ENCODE measurements at regions not wholly inside any gene's neighbourhood (a gene's known extent, or its start where the extent isn't known, plus 50 kb on each side); places are given as distances from the start of the nearest gene placed in this dataset.

DNA sequence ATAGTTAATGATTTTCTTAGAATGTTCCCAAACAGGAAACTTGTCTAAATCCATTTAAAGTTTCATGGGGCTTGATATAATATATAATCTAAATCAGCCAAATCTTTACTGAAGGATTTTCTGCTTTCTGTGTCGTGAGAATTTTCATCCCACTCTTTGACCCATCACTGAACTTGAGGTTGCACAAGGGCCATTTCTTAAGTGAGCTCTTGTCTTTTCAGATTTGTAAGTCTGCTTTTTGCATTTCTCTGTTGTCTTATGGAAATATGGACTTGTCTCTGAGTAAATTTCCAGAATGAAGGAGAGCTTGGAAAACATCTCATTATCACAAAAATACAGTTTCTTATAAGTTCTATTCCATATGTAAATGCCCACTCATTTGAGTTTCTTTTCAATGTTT is 149.2 kb upstream of the ARRDC3 start:
- no peak overlapping the region for H3K27ac ChIP-seq (ENCODE audit: low read depth in 2 of 2, low read length in 2 of 2)
- no peak overlapping the region for H3K9ac ChIP-seq (ENCODE audit: low read depth in 1 of 2, low read length in 2 of 2)
- H3K36me3 ChIP-seq (ENCODE audit: control insufficient read depth in 2 of 2, insufficient read depth in 2 of 2, low read length in 2 of 2), result no peaks in the 10 kb centered on the region
- no peaks in the 10 kb centered on the region for H3K27me3 ChIP-seq (ENCODE audit: control insufficient read depth in 2 of 2, insufficient read depth in 2 of 2, low read length in 2 of 2)
- no peak overlapping the region for H3K4me3 ChIP-seq (ENCODE audit: low read length in 2 of 2)
- H3K4me1 ChIP-seq (ENCODE audit: control insufficient read depth in 2 of 2, insufficient read depth in 2 of 2, low read length in 2 of 2), result no peaks in the 10 kb centered on the region
- H3K9me3 ChIP-seq (ENCODE audit: control insufficient read depth in 2 of 2, low read length in 2 of 2), result no peaks in the 10 kb centered on the region

DNA sequence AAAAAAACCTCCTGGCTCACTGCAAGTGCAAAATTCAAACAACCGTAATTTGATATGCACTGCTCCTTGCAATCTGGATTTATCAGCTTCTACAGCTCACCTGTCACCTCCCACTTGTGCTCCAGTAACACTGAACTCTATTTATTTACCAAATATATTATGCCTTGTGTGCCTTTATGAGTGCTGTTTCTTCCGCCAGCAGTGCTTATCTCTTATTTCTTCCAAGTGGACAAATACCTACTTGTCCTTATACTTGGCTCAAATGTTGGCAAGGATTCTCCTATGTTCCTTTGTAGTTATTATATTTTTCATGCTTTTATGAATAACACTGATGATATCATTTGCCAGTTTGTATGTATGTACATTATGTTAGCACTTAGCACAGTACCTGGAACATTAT is 145.7 kb upstream of the ARRDC3 start:
- H3K4me1 ChIP-seq (ENCODE audit: control insufficient read depth in 2 of 2, insufficient read depth in 2 of 2, low read length in 2 of 2), result no peaks in the 10 kb centered on the region
- no peak overlapping the region for H3K27ac ChIP-seq (ENCODE audit: low read depth in 2 of 2, low read length in 2 of 2)
- no peaks in the 10 kb centered on the region for H3K27me3 ChIP-seq (ENCODE audit: control insufficient read depth in 2 of 2, insufficient read depth in 2 of 2, low read length in 2 of 2)
- no peak overlapping the region for H3K4me3 ChIP-seq (ENCODE audit: low read length in 2 of 2)
- H3K9me3 ChIP-seq (ENCODE audit: control insufficient read depth in 2 of 2, low read length in 2 of 2), result no peaks in the 10 kb centered on the region
- no peak overlapping the region for H3K9ac ChIP-seq (ENCODE audit: low read depth in 1 of 2, low read length in 2 of 2)
- H3K36me3 ChIP-seq (ENCODE audit: control insufficient read depth in 2 of 2, insufficient read depth in 2 of 2, low read length in 2 of 2), result no peaks in the 10 kb centered on the region

DNA sequence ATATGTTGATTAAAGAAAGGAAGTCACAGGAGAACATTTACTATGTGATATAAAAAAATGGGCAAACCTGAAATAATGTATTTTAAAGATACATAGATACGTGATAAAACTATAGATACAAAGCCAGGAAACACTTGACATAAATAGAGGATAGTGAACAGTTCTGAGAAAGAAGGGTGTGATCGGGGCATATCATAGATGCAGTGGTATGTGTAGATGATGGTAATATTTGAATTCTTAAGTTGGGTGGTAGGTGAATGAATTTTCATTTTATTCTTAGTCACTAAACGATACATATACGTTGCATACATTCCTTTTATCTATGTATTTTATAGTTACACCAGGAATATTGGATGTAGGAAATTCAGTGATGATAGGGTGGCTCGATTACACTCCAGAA is 138.7 kb upstream of the ARRDC3 start:
- Histone ChIP-seq H3K4me3 (ENCODE audit: low read length in 2 of 2) (no peak overlapping the region), H3K36me3 (ENCODE audit: control insufficient read depth in 2 of 2, insufficient read depth in 2 of 2, low read length in 2 of 2) (no peaks in the 10 kb centered on the region), H3K27ac (ENCODE audit: low read depth in 2 of 2, low read length in 2 of 2) (no peak overlapping the region), H3K9me3 (ENCODE audit: control insufficient read depth in 2 of 2, low read length in 2 of 2) (no peaks in the 10 kb centered on the region), H3K9ac (ENCODE audit: low read depth in 1 of 2, low read length in 2 of 2) (no peak overlapping the region), H3K4me1 (ENCODE audit: control insufficient read depth in 2 of 2, insufficient read depth in 2 of 2, low read length in 2 of 2) (no peaks in the 10 kb centered on the region), H3K27me3 (ENCODE audit: control insufficient read depth in 2 of 2, insufficient read depth in 2 of 2, low read length in 2 of 2) (no peaks in the 10 kb centered on the region)

DNA sequence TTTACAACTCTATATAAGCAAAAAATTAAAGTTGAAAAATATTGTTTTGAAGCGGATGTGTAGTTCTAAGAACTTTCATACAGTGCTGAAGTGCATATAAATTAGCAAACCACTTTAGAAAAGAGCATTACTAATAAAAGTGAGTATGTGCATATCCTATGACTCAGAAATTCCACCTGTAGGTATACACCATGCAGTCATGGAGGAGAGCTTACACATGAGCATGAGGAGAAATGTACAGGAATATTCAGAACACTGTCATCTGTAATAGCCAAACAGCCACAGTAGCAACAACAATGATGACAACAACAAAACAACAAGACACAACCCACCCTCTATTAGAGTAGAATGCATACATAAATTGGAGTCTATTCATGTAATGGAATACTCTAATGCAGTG is 138.2 kb upstream of the ARRDC3 start:
- no peaks in the 10 kb centered on the region for H3K27me3 ChIP-seq (ENCODE audit: control insufficient read depth in 2 of 2, insufficient read depth in 2 of 2, low read length in 2 of 2)
- H3K9me3 ChIP-seq (ENCODE audit: control insufficient read depth in 2 of 2, low read length in 2 of 2), result no peaks in the 10 kb centered on the region
- no peak overlapping the region for H3K9ac ChIP-seq (ENCODE audit: low read depth in 1 of 2, low read length in 2 of 2)
- H3K36me3 ChIP-seq (ENCODE audit: control insufficient read depth in 2 of 2, insufficient read depth in 2 of 2, low read length in 2 of 2), result no peaks in the 10 kb centered on the region
- no peak overlapping the region for H3K4me3 ChIP-seq (ENCODE audit: low read length in 2 of 2)
- H3K4me1 ChIP-seq (ENCODE audit: control insufficient read depth in 2 of 2, insufficient read depth in 2 of 2, low read length in 2 of 2), result no peaks in the 10 kb centered on the region
- no peak overlapping the region for H3K27ac ChIP-seq (ENCODE audit: low read depth in 2 of 2, low read length in 2 of 2)

DNA sequence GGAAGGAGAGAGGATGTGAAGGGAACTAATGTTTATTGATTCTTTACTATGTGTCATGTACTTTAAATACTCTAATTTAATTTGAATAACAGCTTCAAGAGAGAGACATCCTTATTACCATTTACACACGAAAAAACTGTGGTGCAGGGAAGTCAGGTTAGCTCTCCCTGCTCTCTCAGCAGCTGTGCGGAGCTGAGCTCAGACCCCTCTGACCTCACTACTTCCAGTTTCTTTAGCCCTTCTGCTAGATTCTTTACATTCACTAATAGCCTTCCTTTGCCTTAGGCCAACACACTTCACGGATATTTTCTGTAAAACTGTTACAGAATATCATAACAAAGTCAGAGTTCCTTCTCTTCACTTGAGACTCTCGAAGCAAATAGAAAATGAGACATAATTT is 131.3 kb upstream of the ARRDC3 start:
- no peaks in the 10 kb centered on the region for H3K4me1 ChIP-seq (ENCODE audit: control insufficient read depth in 2 of 2, insufficient read depth in 2 of 2, low read length in 2 of 2)
- no peak overlapping the region for H3K9ac ChIP-seq (ENCODE audit: low read depth in 1 of 2, low read length in 2 of 2)
- H3K27me3 ChIP-seq (ENCODE audit: control insufficient read depth in 2 of 2, insufficient read depth in 2 of 2, low read length in 2 of 2), result no peaks in the 10 kb centered on the region
- H3K4me3 ChIP-seq (ENCODE audit: low read length in 2 of 2), result no peak overlapping the region
- H3K27ac ChIP-seq (ENCODE audit: low read depth in 2 of 2, low read length in 2 of 2), result no peak overlapping the region
- no peaks in the 10 kb centered on the region for H3K36me3 ChIP-seq (ENCODE audit: control insufficient read depth in 2 of 2, insufficient read depth in 2 of 2, low read length in 2 of 2)
- H3K9me3 ChIP-seq (ENCODE audit: control insufficient read depth in 2 of 2, low read length in 2 of 2), result no peaks in the 10 kb centered on the region

DNA sequence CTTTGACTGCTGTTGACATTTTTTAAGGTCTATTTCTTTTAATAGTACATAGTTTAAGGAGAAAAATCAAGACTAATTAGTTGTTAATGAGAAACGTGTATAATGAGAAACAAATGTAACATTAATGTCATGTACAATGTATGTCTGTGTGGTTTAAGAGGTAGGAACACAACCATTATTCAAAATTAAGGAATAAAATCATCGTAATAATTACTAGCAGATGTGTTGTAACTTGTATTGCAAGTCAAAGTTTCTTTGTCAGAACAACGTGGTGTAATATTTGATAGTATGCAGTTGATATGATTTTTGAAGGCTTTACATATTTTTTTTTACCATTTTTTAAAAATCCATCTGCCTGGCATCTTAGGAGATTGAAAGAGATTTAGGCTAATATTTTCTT is 120.2 kb upstream of the ARRDC3 start:
- Histone ChIP-seq H3K27me3 (ENCODE audit: control insufficient read depth in 2 of 2, insufficient read depth in 2 of 2, low read length in 2 of 2) (no peaks in the 10 kb centered on the region), H3K4me1 (ENCODE audit: control insufficient read depth in 2 of 2, insufficient read depth in 2 of 2, low read length in 2 of 2) (no peaks in the 10 kb centered on the region), H3K36me3 (ENCODE audit: control insufficient read depth in 2 of 2, insufficient read depth in 2 of 2, low read length in 2 of 2) (no peaks in the 10 kb centered on the region), H3K9ac (ENCODE audit: low read depth in 1 of 2, low read length in 2 of 2) (no peak overlapping the region), H3K9me3 (ENCODE audit: control insufficient read depth in 2 of 2, low read length in 2 of 2) (no peaks in the 10 kb centered on the region), H3K4me3 (ENCODE audit: low read length in 2 of 2) (no peak overlapping the region), H3K27ac (ENCODE audit: low read depth in 2 of 2, low read length in 2 of 2) (no peak overlapping the region)

DNA sequence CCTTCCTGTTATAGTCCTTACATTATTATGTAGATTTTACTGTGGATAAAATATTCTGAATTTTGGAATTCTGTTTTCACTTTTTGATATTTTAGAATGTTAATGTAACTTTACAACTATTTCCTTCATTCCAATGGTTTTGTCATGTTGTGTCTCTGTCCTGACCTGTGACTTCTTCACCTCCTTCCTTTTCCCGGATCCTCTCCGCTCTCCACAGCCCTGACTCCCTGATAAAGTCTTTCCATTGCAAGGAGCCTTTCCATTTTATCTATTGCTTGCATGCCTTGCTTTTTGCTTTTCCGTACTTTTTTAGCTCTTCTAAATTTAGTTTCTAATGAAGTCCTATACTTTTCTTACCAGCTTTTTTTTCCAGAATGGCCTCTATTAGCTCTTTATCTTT is 117.6 kb upstream of the ARRDC3 start:
- H3K36me3 ChIP-seq (ENCODE audit: control insufficient read depth in 2 of 2, insufficient read depth in 2 of 2, low read length in 2 of 2), result no peaks in the 10 kb centered on the region
- no peak overlapping the region for H3K9ac ChIP-seq (ENCODE audit: low read depth in 1 of 2, low read length in 2 of 2)
- no peaks in the 10 kb centered on the region for H3K4me1 ChIP-seq (ENCODE audit: control insufficient read depth in 2 of 2, insufficient read depth in 2 of 2, low read length in 2 of 2)
- no peak overlapping the region for H3K4me3 ChIP-seq (ENCODE audit: low read length in 2 of 2)
- no peaks in the 10 kb centered on the region for H3K9me3 ChIP-seq (ENCODE audit: control insufficient read depth in 2 of 2, low read length in 2 of 2)
- no peaks in the 10 kb centered on the region for H3K27me3 ChIP-seq (ENCODE audit: control insufficient read depth in 2 of 2, insufficient read depth in 2 of 2, low read length in 2 of 2)
- no peak overlapping the region for H3K27ac ChIP-seq (ENCODE audit: low read depth in 2 of 2, low read length in 2 of 2)

DNA sequence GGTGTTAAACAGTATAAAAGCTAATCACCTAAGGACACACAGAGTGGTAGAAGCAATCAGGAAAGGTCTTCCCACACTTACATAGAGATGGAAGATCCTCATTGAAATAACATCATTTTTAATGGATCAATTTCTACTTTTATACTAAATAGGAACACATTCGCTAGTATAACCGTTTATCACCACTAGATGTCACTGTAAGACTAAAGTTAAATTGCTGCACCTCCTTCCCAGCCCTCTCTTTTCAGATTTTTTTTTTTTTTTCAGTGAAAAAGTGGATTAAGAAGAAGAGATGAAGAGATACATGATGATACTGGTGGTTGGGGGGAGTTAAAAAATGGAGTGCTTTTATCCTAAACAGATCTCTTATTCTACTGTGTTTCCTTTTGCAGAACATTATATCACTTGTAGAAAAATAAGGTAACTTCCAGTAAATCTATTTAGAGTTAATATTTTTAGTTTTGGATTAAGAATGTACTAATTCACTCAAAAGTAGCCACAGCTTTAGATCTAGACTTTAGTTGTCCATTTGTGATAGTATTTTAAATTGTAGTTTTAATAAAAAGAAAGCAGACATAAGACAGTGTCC is 116.9 kb upstream of the ARRDC3 start:
- Histone ChIP-seq H3K4me1 (ENCODE audit: control insufficient read depth in 2 of 2, insufficient read depth in 2 of 2, low read length in 2 of 2) (no peaks in the 10 kb centered on the region), H3K27ac (ENCODE audit: low read depth in 2 of 2, low read length in 2 of 2) (no peak overlapping the region), H3K36me3 (ENCODE audit: control insufficient read depth in 2 of 2, insufficient read depth in 2 of 2, low read length in 2 of 2) (no peaks in the 10 kb centered on the region), H3K9me3 (ENCODE audit: control insufficient read depth in 2 of 2, low read length in 2 of 2) (no peaks in the 10 kb centered on the region), H3K27me3 (ENCODE audit: control insufficient read depth in 2 of 2, insufficient read depth in 2 of 2, low read length in 2 of 2) (no peaks in the 10 kb centered on the region), H3K9ac (ENCODE audit: low read depth in 1 of 2, low read length in 2 of 2) (no peak overlapping the region), H3K4me3 (ENCODE audit: low read length in 2 of 2) (no peak overlapping the region)

DNA sequence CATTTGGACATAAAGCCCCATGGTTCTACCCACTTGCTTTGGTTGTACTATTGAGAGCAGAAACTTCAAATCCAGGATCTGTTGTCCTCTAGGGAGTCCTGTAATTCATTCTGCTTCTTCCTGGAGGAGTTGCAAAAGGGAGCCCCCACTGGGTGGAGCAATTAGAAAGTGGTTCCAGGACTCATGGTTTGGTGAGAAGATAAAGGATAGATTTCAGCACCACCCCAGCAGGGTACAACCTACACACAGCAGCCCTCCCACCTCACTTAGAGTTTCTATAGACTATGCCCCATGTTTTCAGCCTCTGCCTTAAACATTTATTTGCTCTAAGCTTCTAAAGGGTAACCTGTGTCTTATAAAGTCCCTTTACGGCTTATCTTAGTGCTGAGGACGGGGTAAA is 112.6 kb upstream of the ARRDC3 start:
- Histone ChIP-seq H3K4me1 (ENCODE audit: control insufficient read depth in 2 of 2, insufficient read depth in 2 of 2, low read length in 2 of 2) (no peaks in the 10 kb centered on the region), H3K9ac (ENCODE audit: low read depth in 1 of 2, low read length in 2 of 2) (no peak overlapping the region), H3K27ac (ENCODE audit: low read depth in 2 of 2, low read length in 2 of 2) (no peak overlapping the region), H3K27me3 (ENCODE audit: control insufficient read depth in 2 of 2, insufficient read depth in 2 of 2, low read length in 2 of 2) (no peaks in the 10 kb centered on the region), H3K36me3 (ENCODE audit: control insufficient read depth in 2 of 2, insufficient read depth in 2 of 2, low read length in 2 of 2) (no peaks in the 10 kb centered on the region), H3K4me3 (ENCODE audit: low read length in 2 of 2) (no peak overlapping the region), H3K9me3 (ENCODE audit: control insufficient read depth in 2 of 2, low read length in 2 of 2) (no peaks in the 10 kb centered on the region)

DNA sequence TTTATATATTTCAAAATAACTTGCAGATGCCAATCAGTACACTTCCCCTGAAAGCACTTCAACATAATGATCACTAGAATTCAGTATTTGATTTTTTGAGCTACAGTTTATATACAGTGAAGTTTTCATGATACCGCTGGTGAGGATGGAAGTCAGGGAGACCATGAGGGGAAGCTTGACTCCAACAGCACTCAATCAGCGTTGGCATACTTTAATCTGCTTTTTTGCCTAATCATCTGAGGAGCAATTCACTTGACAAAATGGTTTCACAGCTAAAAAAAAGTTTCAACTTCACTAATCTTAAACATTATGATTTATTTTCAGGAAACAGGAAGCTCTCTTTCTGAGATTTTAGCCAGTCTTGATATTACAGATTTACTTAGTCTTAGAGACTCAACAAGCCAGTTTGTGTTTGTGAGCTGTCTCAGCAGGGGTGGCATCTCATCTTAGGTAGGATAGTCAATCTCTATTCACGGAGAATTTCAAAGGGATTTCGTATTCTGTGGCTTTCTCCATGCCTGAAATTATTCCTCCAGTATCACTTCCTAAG is 111.4 kb upstream of the ARRDC3 start:
- Histone ChIP-seq H3K27me3 (ENCODE audit: control insufficient read depth in 2 of 2, insufficient read depth in 2 of 2, low read length in 2 of 2) (no peaks in the 10 kb centered on the region), H3K9me3 (ENCODE audit: control insufficient read depth in 2 of 2, low read length in 2 of 2) (no peaks in the 10 kb centered on the region), H3K4me1 (ENCODE audit: control insufficient read depth in 2 of 2, insufficient read depth in 2 of 2, low read length in 2 of 2) (no peaks in the 10 kb centered on the region), H3K9ac (ENCODE audit: low read depth in 1 of 2, low read length in 2 of 2) (no peak overlapping the region), H3K36me3 (ENCODE audit: control insufficient read depth in 2 of 2, insufficient read depth in 2 of 2, low read length in 2 of 2) (no peaks in the 10 kb centered on the region), H3K27ac (ENCODE audit: low read depth in 2 of 2, low read length in 2 of 2) (no peak overlapping the region), H3K4me3 (ENCODE audit: low read length in 2 of 2) (no peak overlapping the region)

DNA sequence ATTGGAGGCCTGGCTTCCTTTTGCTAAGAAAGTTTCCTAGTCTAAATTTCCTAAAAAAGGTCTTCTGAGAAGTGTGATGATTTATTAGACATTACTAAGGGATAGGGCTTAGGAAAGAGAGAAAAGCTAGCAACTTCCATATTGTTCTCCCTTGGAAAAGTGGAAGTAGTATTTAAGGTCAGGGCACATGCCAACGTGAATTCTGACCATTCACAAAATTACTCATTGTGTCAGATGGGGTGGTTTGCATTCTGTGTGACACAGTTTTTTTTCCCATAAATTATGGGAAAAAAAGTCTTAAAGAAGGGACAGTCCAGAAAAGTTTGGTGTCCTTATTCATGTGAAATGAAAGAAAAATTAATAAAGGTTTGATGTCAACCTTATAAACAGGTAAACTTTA is 110.0 kb upstream of the ARRDC3 start:
- Histone ChIP-seq H3K9ac (ENCODE audit: low read depth in 1 of 2, low read length in 2 of 2) (no peak overlapping the region), H3K36me3 (ENCODE audit: control insufficient read depth in 2 of 2, insufficient read depth in 2 of 2, low read length in 2 of 2) (no peaks in the 10 kb centered on the region), H3K27me3 (ENCODE audit: control insufficient read depth in 2 of 2, insufficient read depth in 2 of 2, low read length in 2 of 2) (no peaks in the 10 kb centered on the region), H3K4me3 (ENCODE audit: low read length in 2 of 2) (no peak overlapping the region), H3K27ac (ENCODE audit: low read depth in 2 of 2, low read length in 2 of 2) (no peak overlapping the region), H3K4me1 (ENCODE audit: control insufficient read depth in 2 of 2, insufficient read depth in 2 of 2, low read length in 2 of 2) (no peaks in the 10 kb centered on the region), H3K9me3 (ENCODE audit: control insufficient read depth in 2 of 2, low read length in 2 of 2) (no peaks in the 10 kb centered on the region)

Data from mucosa of rectum (tissue), 2 donors.